HEK293T (cell line): ENCODE measurements at regions not wholly inside any gene's neighbourhood (a gene's known extent, or its start where the extent isn't known, plus 50 kb on each side); places are given as distances from the start of the nearest gene placed in this dataset.
"Not testable (repeated sequence)": the region's sequence is repeated elsewhere in the genome, so short reads cannot be mapped to it uniquely, and the experiment has no call there.

Source experiments
- CTCF ChIA-PET: fragments of 350-600 bp; formaldehyde crosslinking; extraction: SDS; loops from one replicate; lab custom pipeline; 2021; ENCODE audit warnings: antibody characterized with exemption, inconsistent platforms; lab: Yijun Ruan, JAX
- POLR2A ChIA-PET: fragments of 350-600 bp; formaldehyde crosslinking; extraction: SDS; loops from one replicate; lab custom pipeline; 2020; ENCODE audit warnings: antibody characterized with exemption, inconsistent platforms; lab: Yijun Ruan, JAX
- DNase-seq: peaks from one replicate; pipeline ENCODE4 v3.0.0; 2012; ENCODE audit warnings: mixed read lengths; ENCODE audit errors: extremely low spot score
- ARNT ChIP-seq: fragments of 450-650 bp; IDR thresholded peaks from 2 replicates; pipeline ENCODE4 v1.6.1; 2017; ENCODE audit warnings: mild to moderate bottlenecking
- BHLHE40 ChIP-seq: fragments of 450-650 bp; IDR thresholded peaks from 2 replicates; pipeline ENCODE4 v1.6.1; 2016; ENCODE audit warnings: mild to moderate bottlenecking, moderate library complexity, borderline replicate concordance
- CTBP1 ChIP-seq: fragments of 450-650 bp; IDR thresholded peaks from 2 replicates; pipeline ENCODE4 v1.6.1; 2016; ENCODE audit warnings: borderline replicate concordance
- ELF4 ChIP-seq: fragments of 450-650 bp; IDR thresholded peaks from 2 replicates; pipeline ENCODE4 v1.6.1; 2017; ENCODE audit warnings: antibody characterized with exemption
- FOXA1 ChIP-seq: fragments of 450-650 bp; IDR thresholded peaks from 2 replicates; pipeline ENCODE4 v1.6.1; 2016; ENCODE audit warnings: mild to moderate bottlenecking
- FOXK2 ChIP-seq: fragments of 450-650 bp; IDR thresholded peaks from 2 replicates; pipeline ENCODE4 v1.6.1; 2016; ENCODE audit warnings: mild to moderate bottlenecking
- FOXM1 ChIP-seq: fragments of 450-650 bp; IDR thresholded peaks from 2 replicates; pipeline ENCODE4 v1.6.1; 2017; ENCODE audit warnings: mild to moderate bottlenecking, borderline replicate concordance
- HDGF ChIP-seq: fragments of 450-650 bp; IDR thresholded peaks from 2 replicates; pipeline ENCODE4 v1.6.1; 2017; ENCODE audit warnings: antibody characterized with exemption, borderline replicate concordance
- L3MBTL2 ChIP-seq: fragments of 450-650 bp; conservative IDR thresholded peaks from 2 replicates; pipeline ENCODE4 v1.6.1; 2016; ENCODE audit warnings: mild to moderate bottlenecking
- LEF1 ChIP-seq: fragments of 450-650 bp; IDR thresholded peaks from 2 replicates; pipeline ENCODE4 v1.6.1; 2017; ENCODE audit warnings: mild to moderate bottlenecking, borderline replicate concordance
- NFRKB ChIP-seq: fragments of 450-650 bp; IDR thresholded peaks from 2 replicates; pipeline ENCODE4 v1.6.1; 2016; ENCODE audit warnings: mild to moderate bottlenecking, moderate library complexity
- PKNOX1 ChIP-seq: fragments of 450-650 bp; IDR thresholded peaks from 2 replicates; pipeline ENCODE4 v1.6.1; 2016
- SP1 ChIP-seq: fragments of 450-650 bp; IDR thresholded peaks from 2 replicates; pipeline ENCODE4 v1.6.1; 2017
- SUZ12 ChIP-seq: fragments of 450-650 bp; IDR thresholded peaks from 2 replicates; pipeline ENCODE4 v1.6.1; 2016; ENCODE audit warnings: mild to moderate bottlenecking
- TARDBP ChIP-seq: fragments of 450-650 bp; IDR thresholded peaks from 2 replicates; pipeline ENCODE4 v1.6.1; 2016
- ZNF384 ChIP-seq: fragments of 450-650 bp; IDR thresholded peaks from 2 replicates; pipeline ENCODE4 v1.6.1; 2016

- CTCF ChIA-PET, result no interaction called here
- DNase-seq, result no peak
- no peak for TF ChIP-seq FOXA1
- no peak for TF ChIP-seq ELF4
- no peak for TF ChIP-seq L3MBTL2
- no peak for TF ChIP-seq CTBP1
- TF ChIP-seq NFRKB, result no peak
- TF ChIP-seq LEF1, result no peak
- no peak for TF ChIP-seq BHLHE40
- no peak for TF ChIP-seq TARDBP
- no peak for TF ChIP-seq HDGF
- no peak for TF ChIP-seq FOXM1
- POLR2A ChIA-PET, result no interaction called here
These were observed 178.4 kb downstream of the NRN1 start for GRCh38 chr6:5828296-5828695.

- TF ChIP-seq ELF4, result no peak
- TF ChIP-seq FOXK2, result no peak
- no peak for TF ChIP-seq NFRKB
- TF ChIP-seq L3MBTL2, result no peak
- TF ChIP-seq ZNF384, result no peak
- TF ChIP-seq ARNT, result no peak
- no peak for TF ChIP-seq TARDBP
- TF ChIP-seq CTBP1, result no peak
- no peak for TF ChIP-seq FOXM1
- TF ChIP-seq SUZ12, result no peak
- no peak for TF ChIP-seq PKNOX1
- TF ChIP-seq BHLHE40, result no peak
- TF ChIP-seq SP1, result no peak
- no peak for TF ChIP-seq LEF1
- no peak for TF ChIP-seq HDGF
- no peak for TF ChIP-seq FOXA1
- DNase-seq, result no peak
- ChIA-PET CTCF (no interaction called here), POLR2A (no interaction called here)
These were observed 179.4 kb downstream of the NRN1 start for GRCh38 chr6:5827056-5827904.

- POLR2A ChIA-PET, DNase-seq, CTCF ChIA-PET: not testable (repeated sequence)
These were observed 182.2 kb downstream of the NRN1 start for GRCh38 chr6:5824382-5824983.
